ENCODE measurements at regions not wholly inside any gene's neighbourhood (a gene's known extent, or its start where the extent isn't known, plus 50 kb on each side); places are given as distances from the start of the nearest gene placed in this dataset.

GRCh38 chr7:12941512-12941911, 254.1 kb downstream of the ARL4A start:
- no peak for DNase-seq (ENCODE audit: low spot score)

DNA sequence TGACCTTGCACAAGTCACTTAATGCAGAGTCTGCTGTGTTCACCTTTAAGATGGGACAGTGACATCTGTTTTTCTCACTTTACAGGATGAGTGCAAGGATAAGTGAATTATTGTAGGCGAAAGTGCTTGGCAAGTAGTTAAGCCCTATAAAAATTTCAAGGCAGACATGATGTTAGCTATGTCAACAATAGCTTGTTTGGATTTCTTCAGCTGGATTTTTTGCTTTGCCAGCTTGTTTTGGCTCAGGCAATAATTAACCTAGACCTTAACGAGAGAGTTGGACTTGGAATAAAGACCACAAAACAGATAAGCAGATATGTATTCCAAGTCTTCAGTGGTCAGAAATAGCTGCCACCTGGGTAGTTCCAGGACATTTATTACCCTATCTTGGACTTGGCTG, 255.2 kb downstream of the ARL4A start:
- DNase-seq (ENCODE audit: low spot score): no peak

DNA sequence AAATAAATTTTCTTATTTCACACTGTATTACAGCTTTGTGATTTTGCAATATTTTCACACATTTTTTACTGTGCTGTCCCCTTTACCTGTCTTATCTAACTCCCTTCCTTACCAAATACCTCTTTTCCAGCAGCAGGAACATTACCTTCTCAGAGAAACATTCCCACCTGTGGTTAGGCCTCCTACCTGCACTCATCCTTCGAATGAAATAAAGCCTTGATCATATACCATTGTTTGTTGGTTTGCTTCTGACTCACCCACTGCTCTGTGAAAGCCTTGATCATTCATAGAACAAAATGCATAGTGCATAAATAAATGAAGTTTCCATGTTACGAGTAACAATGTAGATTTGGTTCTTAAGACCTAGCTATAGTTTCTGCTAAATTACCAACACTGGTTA, 256.3 kb downstream of the ARL4A start:
- DNase-seq (ENCODE audit: low spot score): no peak

DNA sequence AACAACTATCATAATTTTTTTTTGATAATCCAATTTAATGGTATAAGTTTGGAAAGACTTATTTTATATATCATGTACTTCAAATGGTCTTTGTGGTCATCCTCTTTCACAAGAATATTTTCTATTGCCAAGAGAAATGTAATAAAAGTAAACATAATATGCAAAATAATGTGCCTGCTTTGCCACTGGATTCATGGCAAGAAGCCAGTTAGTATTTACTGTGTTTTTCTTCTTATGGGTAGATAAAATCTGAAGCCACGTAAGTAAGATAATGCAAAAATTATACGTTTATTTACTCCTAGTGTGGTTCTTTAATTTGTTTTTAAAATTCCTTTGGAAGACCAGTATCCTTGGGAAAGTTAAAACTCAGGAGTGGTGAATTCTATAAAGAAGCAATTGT, 258.5 kb downstream of the ARL4A start:
- no peak for DNase-seq (ENCODE audit: low spot score)

DNA sequence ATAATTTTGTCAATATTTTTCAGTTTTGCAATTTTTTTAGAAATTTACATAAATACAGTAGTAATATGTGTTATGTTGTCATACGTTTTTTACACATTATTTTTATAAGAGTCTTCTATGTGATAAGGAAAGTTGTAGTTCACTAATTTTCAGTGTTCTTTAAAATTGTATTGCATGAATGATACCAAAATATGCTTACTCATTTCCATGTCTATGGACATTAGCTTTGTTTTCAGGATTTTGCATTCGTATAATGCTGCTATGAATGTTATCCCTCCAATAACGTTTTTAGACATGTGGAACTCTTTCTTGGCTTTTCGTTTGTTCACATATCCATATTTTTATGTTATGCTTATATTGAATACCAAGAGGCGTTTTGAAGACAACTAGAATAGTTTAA, 260.0 kb downstream of the ARL4A start:
- DNase-seq (ENCODE audit: low spot score): no peak

DNA sequence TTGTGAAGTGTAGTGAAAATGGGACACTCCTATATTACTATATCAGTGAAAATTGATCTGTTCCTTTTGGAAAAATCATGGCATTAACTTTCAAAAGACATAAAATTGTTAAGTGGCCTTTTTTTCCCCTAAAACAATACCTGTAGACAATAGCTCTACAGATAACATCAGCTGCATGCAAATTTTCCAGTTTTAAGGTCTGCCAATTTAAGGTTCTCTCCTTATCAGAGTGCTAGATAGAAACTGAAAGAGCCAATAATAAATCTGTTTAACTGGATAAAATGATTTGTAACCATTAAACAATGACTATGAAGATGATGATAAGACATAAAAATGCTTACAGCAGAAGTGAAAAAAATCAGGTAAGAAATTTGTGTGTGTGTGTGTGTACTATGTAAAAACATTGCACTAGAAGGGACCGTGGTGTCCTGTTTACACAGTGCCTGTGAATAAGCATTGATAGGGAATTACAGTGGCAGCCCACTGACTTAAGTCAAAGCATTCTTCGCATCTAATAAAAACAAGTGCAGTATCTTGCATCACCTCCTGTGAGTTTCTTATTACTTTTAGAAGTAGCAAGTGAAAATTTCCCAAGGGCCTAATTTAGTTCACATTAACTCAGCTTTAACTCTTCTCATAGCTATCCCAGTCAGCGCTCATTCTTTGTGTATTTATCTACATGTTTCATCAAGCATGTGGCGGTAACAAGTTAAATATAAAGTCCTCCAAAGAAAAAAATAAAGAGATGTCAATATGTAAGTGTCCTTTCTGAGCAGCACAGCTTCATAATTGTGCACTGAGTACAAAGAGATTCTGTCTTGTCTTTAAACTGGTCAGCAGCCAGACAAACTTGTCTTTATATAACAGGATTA, 261.9 kb downstream of the ARL4A start:
- DNase-seq (ENCODE audit: low spot score): no peak

- peak; percentile 8 for DNase-seq (ENCODE audit: low spot score)
Measured at GRCh38 chr7:12951397-12951801, 264.0 kb downstream of the ARL4A start.

GRCh38 chr7:12954380-12955033, 267.1 kb downstream of the ARL4A start:
- no peak for DNase-seq (ENCODE audit: low spot score)

GRCh38 chr7:12957487-12957886, 270.1 kb downstream of the ARL4A start:
- DNase-seq (ENCODE audit: low spot score): no peak

DNA sequence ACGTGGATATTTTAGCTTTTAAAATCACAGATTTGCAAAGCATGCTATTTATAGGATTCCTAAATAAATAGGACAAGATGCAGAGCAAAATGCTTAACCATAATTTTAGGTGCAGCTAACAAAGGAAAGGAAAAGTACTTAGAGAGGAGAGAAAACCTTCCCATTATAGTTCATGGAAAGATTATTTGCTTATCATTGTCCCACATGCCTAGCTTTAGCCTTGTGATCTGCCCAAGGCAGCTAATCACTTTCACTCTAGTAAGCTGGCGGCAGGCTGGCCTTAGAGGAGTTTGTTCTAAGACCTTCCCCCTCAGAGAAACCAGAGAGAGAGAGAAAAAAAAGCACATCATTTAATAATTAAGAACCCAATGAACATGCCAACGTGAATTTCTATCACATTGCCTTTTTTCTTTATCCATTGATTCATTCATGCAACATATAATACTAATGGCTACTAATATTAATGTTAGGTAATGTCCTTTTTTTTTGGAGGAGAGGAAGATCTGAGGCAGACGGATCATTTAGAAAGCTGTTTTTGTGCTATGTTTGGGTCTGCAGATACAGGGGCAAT, 274.6 kb downstream of the ARL4A start:
- DNase-seq (ENCODE audit: low spot score): no peak

DNA sequence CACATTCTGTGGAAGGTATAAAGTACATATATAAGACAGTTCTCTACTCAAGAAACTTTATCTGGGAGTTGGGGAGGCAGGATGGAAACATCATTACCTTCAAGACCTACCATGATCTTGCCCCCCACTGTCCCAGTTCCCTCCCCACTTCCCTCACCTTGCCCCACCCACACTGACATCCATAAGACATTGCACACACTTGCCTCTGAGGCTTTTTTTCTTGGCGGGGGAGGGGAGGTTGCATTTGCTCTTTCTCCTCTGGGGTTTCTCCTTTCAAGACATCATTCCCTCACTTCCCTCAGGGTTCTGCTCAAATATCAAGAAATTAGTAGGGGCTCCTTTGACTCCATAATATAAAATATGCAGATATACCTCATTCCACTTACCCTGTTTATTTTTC, 276.0 kb downstream of the ARL4A start:
- DNase-seq (ENCODE audit: low spot score): no peak

DNA sequence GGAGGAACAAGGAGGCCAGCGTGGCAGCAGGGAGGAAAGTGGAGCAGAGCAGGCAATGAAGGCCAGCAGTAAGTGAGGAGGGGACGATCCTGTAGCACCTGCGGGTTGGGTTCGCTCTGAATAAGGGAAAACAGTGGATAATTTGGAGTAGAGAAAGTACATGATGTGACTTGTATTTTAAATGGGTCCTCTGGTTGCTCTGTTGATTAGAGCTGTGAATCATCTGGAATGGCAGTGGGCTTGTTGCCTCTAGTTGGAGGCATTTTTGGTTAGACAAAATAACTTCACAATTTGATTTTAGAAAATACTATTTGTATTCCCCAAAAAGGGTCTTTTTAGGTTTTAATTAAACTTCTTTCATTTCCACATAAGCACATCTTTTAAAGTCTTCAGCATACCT, 277.4 kb downstream of the ARL4A start:
- no peak for DNase-seq (ENCODE audit: low spot score)

DNA sequence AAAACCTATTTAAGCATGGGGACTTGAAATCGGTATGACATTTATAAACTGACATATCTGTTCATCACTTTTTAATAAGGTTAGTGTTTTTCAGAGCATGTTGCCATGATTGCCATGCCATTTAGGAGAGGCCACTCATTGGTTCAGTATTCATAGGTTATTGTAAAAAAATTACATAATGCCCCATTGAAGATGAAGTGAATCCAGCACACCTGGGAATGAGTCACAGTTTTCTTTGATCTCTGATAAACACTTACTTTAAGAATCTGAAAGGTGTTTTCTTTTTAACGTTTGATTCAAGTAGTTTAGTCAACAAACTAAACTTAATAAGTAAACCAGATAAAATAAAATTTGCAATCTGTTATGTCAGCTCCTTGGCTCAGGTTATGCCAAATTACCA, 278.3 kb downstream of the ARL4A start:
- no peak for DNase-seq (ENCODE audit: low spot score)

- DNase-seq (ENCODE audit: low spot score): no peak
Measured at GRCh38 chr7:12967322-12967721, 279.9 kb downstream of the ARL4A start.

DNA sequence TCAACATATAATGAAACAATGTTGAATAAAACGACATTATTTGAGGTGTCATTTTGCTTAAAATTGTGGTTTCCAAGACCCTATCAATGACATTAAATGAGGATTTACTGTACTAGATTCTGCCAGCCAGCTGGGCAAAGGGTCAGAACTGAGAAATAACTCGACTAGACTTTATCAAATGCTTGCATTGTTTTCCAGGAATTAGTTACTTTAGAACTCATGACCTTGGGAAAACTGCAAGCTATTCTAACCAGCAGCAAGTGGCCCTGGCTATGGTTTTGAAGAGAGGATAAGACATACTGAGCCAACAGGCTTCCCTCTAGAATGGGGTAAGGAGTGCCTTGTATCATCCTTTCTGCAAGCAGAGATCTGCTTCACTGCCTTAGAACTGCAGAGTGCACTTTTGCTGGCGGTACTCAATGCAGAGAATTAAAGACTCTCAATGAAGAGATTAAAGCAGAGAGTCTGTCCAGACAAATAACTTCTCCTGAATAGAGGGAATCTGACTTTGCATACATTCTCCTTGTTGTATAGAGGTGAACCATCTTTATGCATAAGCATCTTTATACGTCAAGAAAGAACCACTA, 281.5 kb downstream of the ARL4A start:
- no peak for DNase-seq (ENCODE audit: low spot score)

- DNase-seq (ENCODE audit: low spot score): no peak
Measured at GRCh38 chr7:12970626-12971025, 283.2 kb downstream of the ARL4A start.

DNA sequence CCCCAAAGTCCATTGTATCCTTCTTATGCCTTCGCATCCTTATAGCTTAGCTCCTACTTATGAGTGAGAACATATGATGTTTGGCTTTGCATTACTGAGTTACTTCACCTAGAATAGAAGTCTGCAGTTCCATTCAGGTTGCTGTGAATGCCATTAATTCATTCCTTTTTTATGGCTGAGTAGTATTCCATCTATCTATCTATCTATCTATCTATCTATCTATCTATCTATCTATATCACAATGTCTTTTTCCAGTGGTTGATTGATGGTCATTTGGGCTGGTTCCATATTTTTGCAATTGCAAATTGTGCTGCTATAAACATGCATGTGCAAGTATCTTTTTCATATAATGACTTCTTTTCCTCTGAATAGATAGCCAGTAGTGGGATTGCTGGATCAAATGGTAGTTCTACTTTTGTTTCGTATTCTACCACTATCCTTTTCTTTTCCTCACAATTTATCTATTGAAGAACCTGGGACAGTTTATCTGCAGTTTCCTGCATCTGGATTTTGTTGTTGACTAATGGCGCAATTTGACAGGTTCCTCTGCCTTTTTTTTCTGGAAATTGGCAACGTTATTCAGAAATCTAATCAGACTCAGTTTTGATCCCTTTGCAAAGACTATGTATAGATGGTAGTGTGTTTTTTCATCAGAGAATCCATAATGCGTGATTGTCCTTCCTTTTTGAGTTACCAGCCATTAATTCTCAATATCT, 287.2 kb downstream of the ARL4A start:
- DNase-seq (ENCODE audit: low spot score): no peak

DNA sequence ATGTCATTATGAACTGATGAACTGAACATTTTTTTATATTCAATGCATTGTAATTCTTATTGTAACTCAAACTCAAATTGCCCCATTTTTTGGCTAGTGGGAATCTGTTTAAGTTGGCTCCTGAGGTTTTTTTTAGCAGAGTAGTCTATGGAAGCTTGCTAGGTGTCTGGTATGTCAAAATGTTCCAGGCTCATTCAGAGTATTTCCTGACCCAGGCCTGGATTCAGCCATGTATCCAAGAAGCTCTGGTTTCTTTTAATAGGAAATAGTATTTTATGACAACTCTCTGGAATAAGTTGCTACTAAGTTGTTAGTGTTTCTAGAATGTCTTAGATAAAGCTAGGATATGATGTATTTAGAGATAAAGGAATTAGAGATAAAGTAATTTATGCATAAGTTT, 288.0 kb downstream of the ARL4A start:
- no peak for DNase-seq (ENCODE audit: low spot score)

DNA sequence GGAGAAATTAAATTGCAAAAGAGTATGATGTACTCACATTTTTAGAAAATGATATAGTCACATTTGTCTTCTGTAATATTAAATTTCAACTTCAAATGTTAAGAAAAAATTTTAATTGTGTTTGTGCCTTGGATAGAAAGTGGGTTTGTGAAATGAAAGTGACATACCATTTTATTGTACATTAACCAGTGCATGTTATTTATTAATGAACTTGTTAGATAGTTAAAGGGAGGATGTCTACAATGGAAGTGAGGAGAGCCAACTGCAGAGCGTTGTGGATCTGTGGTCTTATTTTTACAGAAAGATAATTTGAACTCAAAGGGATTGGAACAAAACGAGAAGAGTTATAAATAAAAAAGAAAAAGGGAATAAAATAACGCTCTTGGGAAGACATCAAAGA, 291.7 kb downstream of the ARL4A start:
- DNase-seq (ENCODE audit: low spot score): no peak

GRCh38 chr7:12982178-12982577, 294.7 kb downstream of the ARL4A start:
- no peak for DNase-seq (ENCODE audit: low spot score)

DNA sequence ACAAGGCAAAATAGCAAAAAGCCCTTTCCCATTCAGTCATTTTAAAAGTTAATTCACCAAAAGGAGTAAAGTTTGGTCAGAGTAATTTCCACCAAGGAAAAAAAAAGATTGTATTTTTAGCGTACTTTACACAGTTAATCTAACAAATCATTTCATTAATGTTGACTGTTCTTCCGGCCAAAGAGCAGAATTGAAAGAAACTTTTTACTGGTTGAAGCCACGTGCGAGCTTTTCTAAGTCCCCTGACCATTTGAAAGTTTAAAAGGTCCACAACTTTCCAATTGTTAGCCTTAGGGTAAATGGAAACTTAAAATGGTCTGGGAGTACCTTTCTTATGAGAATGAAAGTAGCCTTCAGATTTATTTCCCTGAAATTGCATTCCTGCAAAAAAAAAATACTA, 296.7 kb downstream of the ARL4A start:
- DNase-seq (ENCODE audit: low spot score): no peak

DNA sequence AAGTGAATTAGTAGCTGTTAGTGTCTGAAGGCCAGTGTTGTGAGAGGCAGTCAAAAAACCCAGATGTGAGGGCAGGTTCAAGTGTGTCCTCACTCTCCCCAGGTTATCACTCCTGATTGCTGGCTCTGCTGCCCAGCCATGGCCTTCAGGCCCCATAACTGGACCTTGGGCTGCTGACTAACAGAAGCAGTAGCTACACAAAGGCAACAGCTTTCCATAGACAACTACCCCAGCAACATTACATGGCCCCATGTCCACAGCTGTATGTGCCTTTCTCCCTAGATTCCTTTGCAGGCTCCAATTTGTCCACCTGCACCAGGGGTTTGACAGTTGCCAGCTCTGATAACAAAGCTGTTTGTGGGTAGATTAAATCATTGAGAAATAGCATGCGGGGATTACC, 297.8 kb downstream of the ARL4A start:
- no peak for DNase-seq (ENCODE audit: low spot score)
